ENCODE measurements at regions not wholly inside any gene's neighbourhood (a gene's known extent, or its start where the extent isn't known, plus 50 kb on each side); places are given as distances from the start of the nearest gene placed in this dataset.

DNA sequence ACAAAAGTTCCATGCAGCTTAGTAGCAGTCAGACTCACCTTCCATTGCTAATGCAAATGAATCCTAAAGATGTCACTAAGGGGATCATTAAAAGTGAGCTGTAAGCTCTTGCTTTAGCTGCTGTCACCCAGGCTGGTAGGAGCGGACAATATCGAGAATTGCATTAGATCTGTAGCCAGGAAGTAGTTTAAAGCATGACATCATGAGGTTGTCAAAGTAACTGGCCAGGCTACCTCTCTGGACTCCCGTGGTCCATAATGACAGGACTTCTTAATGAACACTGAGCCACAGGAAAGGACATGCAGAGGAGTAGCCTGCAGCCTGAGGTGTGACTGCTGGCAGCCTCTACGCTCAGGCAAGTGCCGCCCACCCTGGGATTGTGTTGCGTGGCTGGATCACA lies 522.3 kb upstream of the NBEA start:
- H3K27ac Mint-ChIP-seq (ENCODE audit: unreplicated experiment) = no peak overlapping the region
- H3K4me3 Mint-ChIP-seq (ENCODE audit: unreplicated experiment) = no peak overlapping the region
- peaks cover 3% of the 10 kb centered on the region for H3K4me1 Mint-ChIP-seq (ENCODE audit: low read depth)
- TF ChIP-seq, protein P1, sequence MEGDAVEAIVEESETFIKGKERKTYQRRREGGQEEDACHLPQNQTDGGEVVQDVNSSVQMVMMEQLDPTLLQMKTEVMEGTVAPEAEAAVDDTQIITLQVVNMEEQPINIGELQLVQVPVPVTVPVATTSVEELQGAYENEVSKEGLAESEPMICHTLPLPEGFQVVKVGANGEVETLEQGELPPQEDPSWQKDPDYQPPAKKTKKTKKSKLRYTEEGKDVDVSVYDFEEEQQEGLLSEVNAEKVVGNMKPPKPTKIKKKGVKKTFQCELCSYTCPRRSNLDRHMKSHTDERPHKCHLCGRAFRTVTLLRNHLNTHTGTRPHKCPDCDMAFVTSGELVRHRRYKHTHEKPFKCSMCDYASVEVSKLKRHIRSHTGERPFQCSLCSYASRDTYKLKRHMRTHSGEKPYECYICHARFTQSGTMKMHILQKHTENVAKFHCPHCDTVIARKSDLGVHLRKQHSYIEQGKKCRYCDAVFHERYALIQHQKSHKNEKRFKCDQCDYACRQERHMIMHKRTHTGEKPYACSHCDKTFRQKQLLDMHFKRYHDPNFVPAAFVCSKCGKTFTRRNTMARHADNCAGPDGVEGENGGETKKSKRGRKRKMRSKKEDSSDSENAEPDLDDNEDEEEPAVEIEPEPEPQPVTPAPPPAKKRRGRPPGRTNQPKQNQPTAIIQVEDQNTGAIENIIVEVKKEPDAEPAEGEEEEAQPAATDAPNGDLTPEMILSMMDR (IDR thresholded peaks at IDR 0.05) = no peak
- no peaks in the 10 kb centered on the region for H3K27me3 Mint-ChIP-seq (ENCODE audit: low read depth)
- H3K9me3 Mint-ChIP-seq (ENCODE audit: low read depth) = no peaks in the 10 kb centered on the region
- no peaks in the 10 kb centered on the region for H3K36me3 Mint-ChIP-seq (ENCODE audit: low read depth)
- DNase-seq (ENCODE audit: low spot score) = no peak

DNA sequence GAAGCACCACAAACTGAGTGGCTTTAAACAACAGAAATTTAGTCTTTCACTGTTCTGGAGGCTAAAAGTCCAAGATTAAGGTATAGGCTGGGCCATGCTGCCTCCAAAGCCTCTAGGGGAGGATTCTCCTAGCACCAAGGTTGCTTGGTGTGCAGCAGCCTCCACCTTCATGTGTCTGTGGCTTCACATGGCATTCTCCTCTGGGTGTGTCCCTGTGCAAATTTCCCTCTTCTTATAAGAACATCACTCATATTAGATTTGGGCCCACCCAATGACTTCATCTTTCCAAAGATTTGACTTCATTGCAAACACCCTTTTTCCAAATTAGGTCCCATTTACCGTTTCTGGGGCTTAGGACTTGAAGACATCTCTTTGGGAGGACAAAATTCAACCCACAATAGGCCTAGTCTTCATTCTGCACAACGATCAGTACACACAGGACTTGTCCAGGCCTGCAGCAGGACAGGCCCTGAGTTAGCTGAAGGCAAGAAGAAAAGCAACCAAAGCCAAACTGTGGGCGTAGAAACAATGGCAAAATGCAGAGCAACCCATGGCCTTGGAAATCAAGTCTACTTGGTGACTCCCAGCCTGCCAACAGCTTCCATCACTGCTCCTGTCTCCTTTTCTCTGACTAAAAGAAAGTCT lies 521.2 kb upstream of the NBEA start:
- Mint-ChIP-seq H3K4me3 (ENCODE audit: unreplicated experiment) (no peak overlapping the region), H3K27me3 (ENCODE audit: low read depth) (no peaks in the 10 kb centered on the region), H3K9me3 (ENCODE audit: low read depth) (no peaks in the 10 kb centered on the region), H3K36me3 (ENCODE audit: low read depth) (no peaks in the 10 kb centered on the region), H3K4me1 (ENCODE audit: low read depth) (peaks cover 3% of the 10 kb centered on the region), H3K27ac (ENCODE audit: unreplicated experiment) (no peak overlapping the region)
- TF ChIP-seq, protein P1 (IDR thresholded peaks at IDR 0.05) = no peak
- no peak for DNase-seq (ENCODE audit: low spot score)

DNA sequence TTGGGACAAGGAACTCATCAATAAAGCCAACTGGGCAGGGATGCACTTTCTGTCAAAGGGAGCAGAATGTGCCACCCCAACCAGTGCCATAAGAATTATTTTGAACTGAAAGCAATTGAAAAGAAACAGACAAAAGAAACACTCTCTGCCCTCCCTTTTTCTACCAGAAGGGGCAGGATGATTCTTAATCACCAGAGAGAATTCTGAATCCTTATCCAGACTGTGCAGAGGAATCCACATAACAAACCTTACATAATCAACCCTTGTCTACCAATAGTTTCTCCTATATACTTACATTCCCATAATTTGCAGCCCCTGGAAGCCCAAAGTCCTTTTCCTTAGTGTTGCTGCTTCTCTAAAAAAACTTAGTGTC lies 520.7 kb upstream of the NBEA start:
- TF ChIP-seq, protein P1 (IDR thresholded peaks at IDR 0.05) = peak; percentile 60
- H3K27ac Mint-ChIP-seq (ENCODE audit: unreplicated experiment) = no peak overlapping the region
- H3K4me3 Mint-ChIP-seq (ENCODE audit: unreplicated experiment) = no peak overlapping the region
- DNase-seq (ENCODE audit: low spot score) = no peak
- no peaks in the 10 kb centered on the region for H3K9me3 Mint-ChIP-seq (ENCODE audit: low read depth)
- H3K36me3 Mint-ChIP-seq (ENCODE audit: low read depth) = no peaks in the 10 kb centered on the region
- no peaks in the 10 kb centered on the region for H3K27me3 Mint-ChIP-seq (ENCODE audit: low read depth)
- H3K4me1 Mint-ChIP-seq (ENCODE audit: low read depth) = peaks cover 3% of the 10 kb centered on the region

DNA sequence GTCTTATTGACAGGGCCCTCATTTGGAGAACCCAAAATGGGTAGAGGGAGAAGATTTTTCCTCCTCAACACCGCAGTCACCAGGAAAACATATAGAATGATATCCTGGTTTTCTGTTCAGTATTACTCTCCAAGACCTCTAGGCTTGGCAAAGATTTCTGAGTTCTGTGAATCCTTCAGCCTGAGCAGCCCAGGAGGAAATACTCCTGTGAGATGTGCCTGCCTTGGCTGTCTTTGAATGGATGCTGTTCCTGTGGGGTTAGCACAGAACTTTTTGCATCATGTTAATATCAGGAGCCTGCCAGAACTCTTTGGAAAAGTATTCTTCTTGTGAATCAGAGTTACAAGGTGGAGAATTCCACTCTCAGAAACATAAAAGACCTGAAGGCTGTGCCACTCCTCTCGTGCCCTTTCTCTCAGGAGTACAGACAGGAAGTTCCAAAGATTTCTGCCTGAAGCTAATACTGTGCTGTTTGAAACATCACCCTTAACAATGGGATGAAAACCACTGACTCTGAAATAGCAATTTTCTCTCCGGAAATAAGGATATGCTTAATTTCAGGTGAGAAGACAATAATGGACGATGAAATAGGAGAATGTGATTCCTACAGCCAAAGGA lies 520.1 kb upstream of the NBEA start:
- H3K4me3 Mint-ChIP-seq (ENCODE audit: unreplicated experiment) = no peak overlapping the region
- TF ChIP-seq, protein P1 (IDR thresholded peaks at IDR 0.05) = no peak
- no peak overlapping the region for H3K27ac Mint-ChIP-seq (ENCODE audit: unreplicated experiment)
- H3K9me3 Mint-ChIP-seq (ENCODE audit: low read depth) = no peaks in the 10 kb centered on the region
- H3K27me3 Mint-ChIP-seq (ENCODE audit: low read depth) = no peaks in the 10 kb centered on the region
- peaks cover 3% of the 10 kb centered on the region for H3K4me1 Mint-ChIP-seq (ENCODE audit: low read depth)
- no peaks in the 10 kb centered on the region for H3K36me3 Mint-ChIP-seq (ENCODE audit: low read depth)
- DNase-seq (ENCODE audit: low spot score) = no peak

DNA sequence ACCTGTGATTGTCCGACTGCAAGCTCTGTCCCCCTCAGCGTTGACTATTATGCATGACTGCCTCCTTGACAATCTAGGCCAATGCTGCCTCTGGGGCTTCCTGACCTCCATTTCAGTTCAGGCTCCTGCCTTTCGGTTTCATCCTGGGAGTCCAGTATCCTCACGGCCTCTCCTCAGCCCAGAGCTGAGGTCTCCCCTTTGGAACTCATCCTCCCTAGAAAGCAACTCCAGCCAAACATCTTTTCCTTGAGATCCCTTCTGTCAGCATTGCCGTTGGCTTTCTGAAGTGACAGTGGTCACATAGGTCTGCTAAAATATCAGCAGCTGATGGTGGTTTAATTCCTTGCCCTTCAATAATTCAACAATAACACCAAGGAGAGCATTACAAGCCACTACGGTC lies 519.1 kb upstream of the NBEA start:
- TF ChIP-seq, protein P1 (IDR thresholded peaks at IDR 0.05) = no peak
- DNase-seq (ENCODE audit: low spot score) = no peak
- H3K27ac Mint-ChIP-seq (ENCODE audit: unreplicated experiment) = no peak overlapping the region
- peaks cover 3% of the 10 kb centered on the region for H3K4me1 Mint-ChIP-seq (ENCODE audit: low read depth)
- H3K9me3 Mint-ChIP-seq (ENCODE audit: low read depth) = no peaks in the 10 kb centered on the region
- H3K4me3 Mint-ChIP-seq (ENCODE audit: unreplicated experiment) = no peak overlapping the region
- no peaks in the 10 kb centered on the region for H3K27me3 Mint-ChIP-seq (ENCODE audit: low read depth)
- H3K36me3 Mint-ChIP-seq (ENCODE audit: low read depth) = no peaks in the 10 kb centered on the region
